NCI-H1417 treated with DMSO at 0.1 percent for 48 hours (cell line): ENCODE measurements at regions not wholly inside any gene's neighbourhood (a gene's known extent, or its start where the extent isn't known, plus 50 kb on each side); places are given as distances from the start of the nearest gene placed in this dataset.

Experiments used
- DNase-seq: peaks from one replicate; lab custom pipeline; 2025; lab: John Stamatoyannopoulos, UW

GRCh38 chr9:126125577-126125976 lies 201.1 kb upstream of the MVB12B start:
- no peak for DNase-seq

DNA sequence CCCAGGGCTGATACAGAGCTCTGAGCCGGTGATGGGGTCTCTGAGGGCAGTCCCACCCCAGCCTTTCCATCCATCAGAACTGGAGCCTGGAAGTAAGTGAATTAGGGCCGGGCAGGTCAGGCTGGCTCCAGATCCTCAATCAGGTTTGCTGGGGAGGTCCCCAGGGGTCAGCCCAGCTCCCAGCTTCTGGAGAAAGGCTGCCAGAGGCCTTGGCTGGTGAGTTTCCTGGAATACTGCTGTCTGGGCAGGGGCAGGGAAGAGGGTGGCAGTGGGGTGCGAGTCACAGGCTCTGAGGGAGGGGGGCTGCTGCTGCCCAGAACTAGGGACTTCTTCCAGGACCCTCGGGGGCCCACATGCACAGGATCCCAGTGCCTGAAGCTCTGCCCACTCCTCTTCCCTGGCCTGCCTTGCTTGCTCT lies 200.6 kb upstream of the MVB12B start:
- DNase-seq, result no peak

DNA sequence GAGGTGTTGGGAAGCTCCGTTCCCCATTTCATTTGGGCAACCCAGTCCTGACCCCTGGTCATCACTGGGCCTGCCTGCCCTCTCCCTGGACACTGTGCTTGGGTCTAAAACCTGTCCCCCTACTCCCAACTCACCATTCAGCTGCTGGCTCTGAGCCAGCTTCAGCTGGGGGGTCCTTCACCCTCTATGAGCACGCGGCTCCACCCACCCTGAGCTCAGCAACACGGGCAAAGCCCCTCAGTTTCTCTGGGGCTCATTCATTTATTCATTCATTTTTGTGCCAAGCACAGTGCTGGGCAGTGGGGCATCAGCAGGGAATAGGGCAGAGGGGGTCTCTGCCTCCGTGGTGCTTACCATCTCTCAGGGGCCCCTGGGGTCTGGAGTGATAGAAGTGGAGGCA lies 199.8 kb upstream of the MVB12B start:
- DNase-seq, result no peak

DNA sequence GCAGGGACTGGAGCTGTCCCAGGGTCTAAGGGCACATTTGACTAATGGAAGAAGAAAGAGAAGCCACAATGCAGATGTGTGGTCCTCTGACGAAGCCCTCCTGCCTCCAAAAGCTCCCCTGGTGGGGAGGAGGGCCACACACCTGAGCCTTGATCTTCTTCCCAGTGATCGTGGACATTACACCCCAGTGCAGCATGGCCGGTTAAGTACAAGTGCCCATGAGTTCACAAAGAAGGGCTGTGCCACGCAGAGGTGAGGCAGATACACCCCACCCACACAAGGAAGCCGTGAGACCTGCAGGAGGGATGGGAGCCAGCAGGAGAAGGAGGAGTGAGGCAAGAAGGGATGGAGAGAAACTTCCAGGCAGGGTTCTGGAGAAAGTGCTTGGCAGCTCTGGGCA lies 199.0 kb upstream of the MVB12B start:
- no peak for DNase-seq

- no peak for DNase-seq
These were observed 198.0 kb upstream of the MVB12B start for GRCh38 chr9:126128494-126129142.

DNA sequence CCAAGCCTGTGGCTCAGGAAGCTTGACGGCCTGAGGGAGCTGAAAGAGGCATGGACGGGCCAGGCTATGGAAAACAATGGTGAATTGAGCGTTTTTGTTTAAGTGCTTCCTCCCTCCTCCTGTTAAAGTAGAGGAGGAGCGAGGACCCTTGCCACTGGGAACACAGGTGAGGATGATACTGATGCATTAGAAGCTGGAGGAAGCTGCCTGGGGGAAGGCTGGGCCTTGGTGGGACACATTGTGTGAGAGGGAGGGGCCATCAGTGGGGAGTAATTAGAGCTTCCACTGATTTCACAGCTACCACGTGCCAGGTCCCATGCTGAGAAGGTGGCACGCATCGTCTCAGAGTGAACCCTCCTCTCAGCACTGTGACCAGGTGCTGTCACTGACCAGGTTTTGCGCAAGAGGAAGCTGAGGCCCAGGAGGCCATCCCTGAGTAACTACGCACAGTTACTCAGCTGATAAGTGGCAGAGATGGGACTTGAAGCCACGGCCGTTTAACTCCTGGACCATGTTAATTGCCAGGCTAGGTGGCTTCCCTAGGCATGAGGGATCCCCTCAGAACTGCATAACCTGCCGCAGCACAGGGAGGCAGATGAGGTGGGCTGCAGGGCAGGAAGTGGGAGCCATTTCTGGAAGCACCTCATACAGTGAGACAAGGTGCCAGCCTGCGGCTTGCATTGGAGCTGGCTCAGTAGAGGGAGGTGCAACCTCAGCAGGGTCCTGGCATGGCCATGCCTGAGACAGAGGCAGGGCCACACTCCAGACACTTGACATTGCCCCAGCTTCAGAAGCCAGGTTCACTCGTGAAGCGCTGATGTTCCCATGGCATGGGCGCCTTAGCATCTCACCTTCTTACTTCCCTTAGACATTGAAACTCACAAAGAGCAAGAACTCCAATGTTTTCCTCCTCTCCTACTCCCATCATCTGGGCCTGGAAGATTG lies 195.3 kb upstream of the MVB12B start:
- no peak for DNase-seq

DNA sequence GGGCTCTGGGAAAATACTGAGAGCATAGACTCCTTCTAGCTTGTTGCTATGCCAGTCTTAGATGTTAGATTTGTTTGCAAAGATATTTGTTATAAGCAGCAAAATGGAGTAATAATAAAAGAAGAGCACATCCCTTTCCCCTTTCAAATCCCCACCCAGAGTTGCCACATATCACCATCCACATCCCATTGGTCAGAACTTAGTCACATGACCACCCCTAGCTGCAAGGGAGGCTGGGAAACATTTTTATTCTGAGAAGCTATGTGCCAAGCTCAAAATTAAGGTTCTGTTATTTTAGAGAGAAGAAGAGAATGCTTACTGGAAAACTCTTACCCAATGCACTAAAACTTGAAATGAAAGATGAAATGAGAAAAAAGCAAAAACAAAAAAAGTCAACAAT lies 193.9 kb upstream of the MVB12B start:
- no peak for DNase-seq

DNA sequence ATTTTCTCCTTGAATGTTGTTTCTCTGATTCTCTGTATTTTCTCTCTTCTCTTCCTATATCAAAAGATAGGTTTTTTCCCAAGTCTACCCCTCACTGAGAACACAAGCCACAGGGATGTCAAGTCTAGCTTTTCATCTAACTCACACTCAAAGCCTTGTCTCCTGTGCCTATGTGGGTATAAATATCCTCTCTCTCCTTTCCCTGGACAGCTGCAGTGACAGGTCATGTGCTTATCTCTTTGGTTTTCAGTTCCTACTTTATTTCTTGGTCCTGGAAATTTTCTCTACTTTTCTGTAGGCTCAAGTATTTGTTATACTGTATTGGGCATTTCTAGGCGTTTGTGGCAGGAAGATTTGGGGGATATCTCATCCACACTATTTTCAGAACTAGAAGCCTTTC lies 182.4 kb upstream of the MVB12B start:
- no peak for DNase-seq

DNA sequence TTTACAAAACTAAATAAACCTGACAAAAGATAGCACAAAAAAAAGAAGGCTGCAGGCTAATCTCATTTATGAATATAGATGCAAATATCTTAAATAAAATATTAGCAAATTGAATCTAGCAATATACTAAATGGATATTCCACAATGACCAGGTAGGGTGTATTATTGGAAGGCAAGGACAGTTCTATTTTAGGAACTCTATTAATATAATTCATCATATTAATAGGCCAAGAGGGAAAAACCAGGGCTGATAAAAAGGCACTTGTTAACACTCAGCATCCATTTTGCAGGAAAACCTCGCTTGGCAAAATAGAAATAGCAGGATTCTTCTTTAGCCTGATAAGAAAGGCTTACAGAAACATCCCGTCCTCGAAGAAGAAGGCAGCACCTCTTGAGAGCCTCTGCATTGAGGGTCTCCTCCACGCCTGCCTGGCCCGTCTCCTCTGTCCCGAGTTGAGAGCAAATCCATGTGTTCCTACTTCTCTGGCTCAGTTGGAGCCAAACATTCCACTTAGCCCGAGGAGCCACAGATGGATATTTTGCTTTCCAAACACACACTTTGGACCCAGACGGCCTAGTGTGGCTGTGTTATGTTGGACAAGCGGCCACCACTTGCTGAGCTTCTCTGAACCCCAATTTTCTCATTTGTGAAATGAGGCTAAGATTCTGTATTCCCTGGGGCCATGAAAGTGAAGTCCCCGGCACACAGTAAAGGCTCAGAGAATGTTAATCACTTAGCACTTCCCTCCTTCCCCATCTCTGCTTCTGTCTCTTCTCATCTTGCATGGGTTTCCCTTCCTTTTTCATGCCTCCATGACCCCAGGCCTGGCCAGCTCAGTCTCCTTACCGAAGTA lies 181.8 kb upstream of the MVB12B start:
- DNase-seq, result no peak

GRCh38 chr9:126145887-126146253 lies 180.8 kb upstream of the MVB12B start:
- no peak for DNase-seq

DNA sequence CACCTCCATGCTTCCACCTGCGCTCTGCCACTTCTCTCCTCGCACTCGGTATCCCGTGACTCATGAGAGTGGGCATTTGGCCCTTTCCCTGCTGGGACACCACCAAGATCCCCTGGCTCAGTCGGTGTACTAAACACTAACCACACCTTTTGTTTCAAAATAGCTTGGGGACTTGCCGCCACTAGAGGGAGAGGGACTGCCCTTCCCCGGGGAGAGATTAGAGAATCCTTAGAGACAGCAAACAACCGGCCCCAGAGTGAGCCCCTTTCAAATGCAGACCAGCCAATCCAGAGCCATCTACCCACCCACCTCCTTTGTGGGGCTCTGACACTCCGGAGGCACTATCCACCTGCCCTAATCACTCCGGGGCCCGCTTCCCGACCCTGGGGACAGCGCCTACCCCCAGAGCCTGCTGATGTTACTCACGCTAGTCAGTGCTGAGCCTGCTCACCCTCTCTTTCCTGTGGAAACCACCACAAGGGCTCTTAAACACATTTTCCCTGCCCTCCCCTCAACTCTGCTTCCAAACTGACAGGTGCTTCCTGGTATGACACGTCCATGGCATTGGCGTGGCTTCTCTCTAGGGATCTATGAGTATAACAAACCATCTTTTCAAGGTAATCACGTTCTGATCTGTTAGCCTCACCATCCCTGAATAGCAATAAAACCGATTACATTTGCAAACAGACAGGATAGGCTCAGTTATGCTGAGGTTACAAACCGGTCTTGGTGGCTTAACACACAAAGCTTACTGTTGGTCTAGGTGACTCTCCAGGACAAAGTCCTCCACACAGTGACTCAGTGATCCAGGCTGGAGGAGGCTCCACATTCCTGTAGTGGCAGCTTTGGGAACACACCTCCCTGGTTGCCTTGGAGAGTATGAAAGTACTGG lies 180.1 kb upstream of the MVB12B start:
- DNase-seq, result peak; percentile 32

DNA sequence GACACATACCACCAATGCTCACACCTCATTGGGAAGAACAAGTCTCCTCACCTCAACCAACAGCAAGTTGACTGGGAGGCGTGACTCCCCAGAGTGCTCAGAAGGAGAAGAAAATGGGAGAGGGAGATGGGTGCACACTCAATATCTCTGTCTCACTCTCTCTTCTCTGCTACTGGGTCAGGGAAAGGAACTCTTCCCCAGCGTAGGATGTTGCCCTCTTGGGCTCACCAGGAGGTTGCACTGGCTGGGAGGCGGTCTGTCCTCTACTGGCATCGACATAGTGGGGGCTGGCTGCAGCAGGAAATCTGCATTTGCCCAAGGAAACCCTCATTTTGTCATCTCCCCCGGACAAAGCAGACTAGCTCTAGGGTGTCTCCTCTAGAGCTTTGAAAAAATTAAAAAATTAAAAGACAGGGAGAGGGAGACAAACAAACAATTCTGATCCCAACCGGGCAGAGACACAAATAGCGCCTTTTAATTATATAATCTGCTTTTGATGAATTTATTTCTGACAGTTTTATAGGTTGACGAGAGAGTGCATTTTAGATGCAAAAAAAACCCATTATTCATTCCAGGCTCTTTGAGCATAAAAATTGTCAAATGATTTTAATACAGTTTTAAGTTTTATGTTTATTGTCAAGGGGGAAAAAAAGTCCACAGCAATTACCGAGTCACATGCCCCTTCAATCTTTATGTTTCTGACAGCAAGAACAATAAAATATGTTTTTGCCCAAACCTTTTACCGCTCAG lies 179.3 kb upstream of the MVB12B start:
- peak; percentile 91 for DNase-seq

DNA sequence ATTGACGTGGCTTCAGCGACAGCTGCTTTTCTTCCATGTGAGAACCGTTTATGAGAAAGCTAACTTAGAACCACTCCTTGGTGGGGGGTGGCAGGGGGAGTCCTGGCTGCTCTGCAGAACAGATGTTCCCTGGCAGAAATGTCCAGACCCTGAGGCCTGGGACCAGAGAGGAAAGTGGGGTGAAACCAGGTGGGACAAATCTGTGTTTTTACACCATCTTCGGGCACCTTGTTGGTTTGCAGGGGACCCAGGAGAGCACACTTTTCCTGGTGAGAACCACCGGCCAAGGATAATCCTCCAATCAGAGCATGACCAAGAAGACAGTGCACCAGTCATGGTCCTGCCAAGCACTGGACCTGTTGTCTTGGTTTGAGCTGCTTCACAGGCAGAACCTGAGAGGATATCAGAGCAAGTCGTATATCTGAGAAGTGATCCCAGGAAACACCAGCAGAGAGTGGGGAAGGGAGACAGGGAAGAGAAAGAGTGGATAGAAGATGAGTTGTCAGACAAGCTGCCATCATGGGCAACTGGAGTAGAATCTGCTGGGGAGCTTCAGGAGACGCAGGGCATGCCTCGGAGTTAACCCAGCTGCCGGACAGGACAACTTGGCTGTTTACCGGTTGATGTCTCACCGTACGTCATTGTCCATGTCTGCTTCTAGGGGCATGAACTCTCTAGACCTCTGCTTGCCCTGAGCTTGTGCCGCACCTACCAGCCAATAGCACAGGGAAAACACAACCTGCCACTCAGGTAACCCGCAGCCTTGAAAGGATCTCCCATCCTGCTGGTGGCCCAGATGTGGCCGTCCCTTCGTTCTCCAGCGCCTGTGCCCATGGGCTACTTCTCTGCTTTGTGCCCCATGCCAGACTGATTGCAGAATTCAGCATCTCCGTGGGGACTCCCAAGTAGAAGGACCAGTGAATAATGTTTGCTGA lies 178.4 kb upstream of the MVB12B start:
- DNase-seq, result no peak

DNA sequence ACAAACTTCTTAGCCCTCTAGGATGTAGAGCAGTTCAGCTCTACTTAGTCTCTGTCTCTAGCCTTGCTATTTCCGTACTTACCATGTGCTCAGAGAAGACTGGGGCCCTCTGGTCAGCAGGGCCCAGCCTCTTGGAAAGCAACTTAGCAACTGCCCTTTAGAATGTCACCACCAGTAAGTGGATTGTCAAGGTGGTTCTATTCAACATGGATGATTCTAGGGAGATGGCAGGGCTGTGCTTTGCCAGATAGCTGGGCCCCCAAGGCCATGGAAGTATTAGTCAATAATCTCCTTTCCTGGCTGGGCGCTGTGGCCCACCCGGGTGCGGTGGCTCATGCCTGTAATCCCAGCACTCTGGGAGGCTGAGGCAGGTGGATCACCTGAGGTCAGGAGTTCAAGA lies 177.6 kb upstream of the MVB12B start:
- no peak for DNase-seq

GRCh38 chr9:126149661-126150060 lies 177.0 kb upstream of the MVB12B start:
- no peak for DNase-seq

DNA sequence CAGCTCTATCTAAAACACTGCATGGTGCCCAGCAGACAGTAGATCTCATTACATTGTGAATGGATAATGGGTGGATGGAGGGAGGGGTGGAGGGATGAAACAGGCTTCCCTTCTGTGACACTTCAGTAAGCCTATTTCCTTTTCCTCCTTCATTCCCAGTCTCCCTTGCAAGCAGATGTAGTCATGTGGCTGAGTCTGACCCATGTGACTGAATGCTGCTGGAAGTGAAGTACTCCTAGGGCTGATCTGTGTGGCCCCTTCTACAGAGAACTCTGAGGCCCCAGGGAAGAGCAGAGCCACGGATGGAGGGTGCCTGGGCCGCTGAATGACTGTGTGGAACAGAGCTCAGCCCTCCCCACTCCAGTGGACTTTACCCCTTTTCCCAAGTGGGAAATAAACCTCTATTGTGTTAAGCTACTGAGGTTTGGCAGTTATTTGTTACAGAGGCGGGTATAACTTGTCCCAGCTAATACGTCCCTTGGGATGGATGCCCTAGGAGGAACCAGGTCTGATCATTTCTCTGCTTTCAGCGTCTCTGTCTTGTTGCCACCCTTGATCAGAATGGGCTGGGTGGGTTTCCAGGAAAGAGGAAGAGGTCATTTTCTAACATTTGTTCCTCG lies 176.1 kb upstream of the MVB12B start:
- DNase-seq, result peak; percentile 21

GRCh38 chr9:126151031-126151685 lies 175.5 kb upstream of the MVB12B start:
- DNase-seq, result peak; percentile 85

- DNase-seq, result peak; percentile 42
These were observed 174.9 kb upstream of the MVB12B start for GRCh38 chr9:126151686-126152134.
